ENCODE measurements at regions not wholly inside any gene's neighbourhood (a gene's known extent, or its start where the extent isn't known, plus 50 kb on each side); places are given as distances from the start of the nearest gene placed in this dataset.

GRCh38 chr12:61687407-61687806 is 572.8 kb upstream of the USP15 start:
- no peak overlapping the region for H4K91ac ChIP-seq (replicated peaks; ENCODE audit: insufficient read length, low read length)
- no peak overlapping the region for H2BK15ac ChIP-seq (ENCODE audit: low read length)
- H2BK5ac ChIP-seq (ENCODE audit: low read depth, low read length) = no peak overlapping the region
- no peak overlapping the region for H3K4me3 ChIP-seq (ENCODE audit: extremely low read depth in 1 of 4, insufficient read depth in 2 of 4, low read depth in 3 of 4, low read length in 4 of 4)
- H2BK12ac ChIP-seq (ENCODE audit: low read depth, low read length) = no peak overlapping the region
- no peak overlapping the region for H4K5ac ChIP-seq (ENCODE audit: insufficient read length, low read depth, low read length)
- H3K79me1 ChIP-seq (ENCODE audit: low read depth, low read length) = no peaks in the 10 kb centered on the region
- H4K8ac ChIP-seq (ENCODE audit: extremely low read depth, insufficient read depth, low read length) = no peak overlapping the region
- H2BK120ac ChIP-seq (replicated peaks; ENCODE audit: low read depth, low read length) = no peak overlapping the region
- H3K56ac ChIP-seq (replicated peaks; ENCODE audit: insufficient read length, low read depth, low read length) = no peak overlapping the region
- no peaks in the 10 kb centered on the region for H3K4me1 ChIP-seq (replicated peaks in 1 of 4; ENCODE audit: control insufficient read depth in 3 of 4, insufficient read depth in 4 of 4, low read length in 3 of 4)
- no peak overlapping the region for H2AFZ ChIP-seq (ENCODE audit: low read length)
- H4K20me1 ChIP-seq (replicated peaks in 1 of 2; ENCODE audit: control insufficient read depth in 1 of 2, insufficient read depth in 2 of 2, low read length in 2 of 2) = no peaks in the 10 kb centered on the region
- H3K14ac ChIP-seq (ENCODE audit: insufficient read length) = no peak overlapping the region
- CTCF ChIA-PET (ENCODE audit: partially characterized antibody) = no interaction called here
- TF ChIP-seq POU5F1 (IDR thresholded peaks at IDR 0.05; ENCODE audit: low read depth, low read length) = no peak
- TF ChIP-seq SP4 (IDR thresholded peaks at IDR 0.05; ENCODE audit: low read length) = no peak
- no peak for TF ChIP-seq TCF12 (IDR thresholded peaks at IDR 0.05; ENCODE audit: low read depth, low read length)
- TF ChIP-seq ZNF274 (IDR thresholded peaks at IDR 0.05; ENCODE audit: borderline replicate concordance, extremely low read depth, low read length) = no peak
- TF ChIP-seq POLR2A (IDR thresholded peaks at IDR 0.05; ENCODE audit: control extremely low read depth in 1 of 2, low read depth in 2 of 2, low read length in 2 of 2) = no peak
- TF ChIP-seq RBBP5 (IDR thresholded peaks at IDR 0.05; ENCODE audit: borderline replicate concordance, low read depth, low read length) = no peak
- no peak for TF ChIP-seq EZH2 (IDR thresholded peaks at IDR 0.05; ENCODE audit: low read depth, low read length, severe bottlenecking)
- TF ChIP-seq FOSL1 (IDR thresholded peaks at IDR 0.05; ENCODE audit: insufficient read depth, low read depth, low read length) = no peak
- H3K9me3 ChIP-seq (ENCODE audit: insufficient read depth in 2 of 2, low read depth in 1 of 2, low read length in 1 of 2) = no peaks in the 10 kb centered on the region
- no peak overlapping the region for H3K23ac ChIP-seq (ENCODE audit: insufficient read length)
- no peak overlapping the region for H3K27ac ChIP-seq (ENCODE audit: low read depth, low read length)
- no peak overlapping the region for H2AK5ac ChIP-seq (ENCODE audit: low read depth, low read length)
- H2BK20ac ChIP-seq (ENCODE audit: low read length) = no peak overlapping the region
- 95% methylated on average over 5 of the region's 5 CpGs; no CpG with 5 or more reads in 1 of the 2 experiments for WGBS, 2 experiments (ENCODE audit: extremely low coverage in 1 of 2, insufficient coverage in 1 of 2, insufficient read length in 1 of 2, insufficient replicate concordance in 2 of 2, low coverage in 1 of 2, low lambda C conversion rate in 2 of 2, missing lambda C conversion rate in 1 of 2)
- DNase-seq (ENCODE audit: low read depth in 1 of 2, low spot score in 2 of 2) (no peak), FAIRE-seq (no peak)
- H3K23me2 ChIP-seq (ENCODE audit: low read depth, low read length) = no peaks in the 10 kb centered on the region
- H3K27me3 ChIP-seq (replicated peaks in 1 of 4; ENCODE audit: control insufficient read depth in 3 of 4, extremely low read depth in 1 of 4, insufficient read depth in 3 of 4, low read length in 3 of 4) = no peaks in the 10 kb centered on the region
- H3K9ac ChIP-seq (replicated peaks in 1 of 4; ENCODE audit: extremely low read depth in 1 of 4, low read depth in 3 of 4, low read length in 3 of 4) = no peak overlapping the region
- H3K79me2 ChIP-seq (ENCODE audit: control insufficient read depth in 1 of 2, insufficient read depth in 2 of 2, low read length in 2 of 2) = no peaks in the 10 kb centered on the region
- no peaks in the 10 kb centered on the region for H3K36me3 ChIP-seq (ENCODE audit: control insufficient read depth in 2 of 4, insufficient read depth in 4 of 4, low read length in 3 of 4)
- POLR2A ChIA-PET (ENCODE audit: partially characterized antibody) = no interaction called here
- no peak overlapping the region for H3K4ac ChIP-seq (replicated peaks; ENCODE audit: insufficient read length, low read depth, low read length)
- H3K4me2 ChIP-seq (ENCODE audit: insufficient read depth in 1 of 2, low read depth in 2 of 2, low read length in 2 of 2) = no peak overlapping the region
- no peak overlapping the region for H3K18ac ChIP-seq (ENCODE audit: extremely low read depth, low read length)
